ENCODE measurements at regions not wholly inside any gene's neighbourhood (a gene's known extent, or its start where the extent isn't known, plus 50 kb on each side); places are given as distances from the start of the nearest gene placed in this dataset.

GRCh38 chr2:189391201-189391600, 50.1 kb upstream of the WDR75 start:
- Histone ChIP-seq H3K4me3 (no peak overlapping the region), H3K27ac (ENCODE audit: low read depth) (no peak overlapping the region), H2AFZ (no peak overlapping the region), H3K9me2 (ENCODE audit: insufficient read depth) (no peaks in the 10 kb centered on the region), H3K79me2 (replicated peaks; ENCODE audit: insufficient read depth) (no peaks in the 10 kb centered on the region), H3K4me1 (ENCODE audit: insufficient read depth) (no peaks in the 10 kb centered on the region), H4K20me1 (replicated peaks; ENCODE audit: insufficient read depth) (no peaks in the 10 kb centered on the region), H3K27me3 (ENCODE audit: insufficient read depth) (no peaks in the 10 kb centered on the region), H3K36me3 (ENCODE audit: insufficient read depth) (no peaks in the 10 kb centered on the region), H3F3A (replicated peaks; ENCODE audit: low read depth) (no peaks in the 10 kb centered on the region), H3K4me2 (no peak overlapping the region)
- Mint-ChIP-seq H3K4me1 (no peaks in the 10 kb centered on the region), H3K36me3 (ENCODE audit: low read depth) (no peaks in the 10 kb centered on the region), H3K9me3 (no peaks in the 10 kb centered on the region), H3K27ac (no peak overlapping the region), H3K27me3 (ENCODE audit: insufficient read depth, low read depth, poor library complexity) (no peaks in the 10 kb centered on the region), H3K4me3 (no peak overlapping the region)
- ATAC-seq (no peak), DNase-seq (ENCODE audit: low spot score) (no peak)
- TF ChIP-seq ZNF114 (CRISPR knock-in tag; IDR thresholded peaks at IDR 0.05) (no peak), ZNF331 (CRISPR knock-in tag; IDR thresholded peaks at IDR 0.05; ENCODE audit: low read depth) (no peak), STAT1 (IDR thresholded peaks at IDR 0.05; ENCODE audit: unreplicated experiment) (no peak), CREB1 (CRISPR knock-in tag; IDR thresholded peaks at IDR 0.05; ENCODE audit: low read depth) (no peak), ZNF462 (CRISPR knock-in tag; IDR thresholded peaks at IDR 0.05) (no peak), REST (IDR thresholded peaks at IDR 0.05; ENCODE audit: unreplicated experiment) (no peak), ETS1 (IDR thresholded peaks at IDR 0.05) (no peak), POLR2AphosphoS5 (IDR thresholded peaks at IDR 0.05; ENCODE audit: low read depth) (no peak), JUNB (IDR thresholded peaks at IDR 0.05; ENCODE audit: unreplicated experiment) (no peak), EZH2 (IDR thresholded peaks at IDR 0.05; ENCODE audit: low read depth, unreplicated experiment) (no peak), EZH2phosphoT487 (IDR thresholded peaks at IDR 0.05; ENCODE audit: unreplicated experiment) (no peak), NANOG (IDR thresholded peaks at IDR 0.05; ENCODE audit: borderline replicate concordance) (no peak), CTCF (conservative IDR thresholded peaks at IDR 0.05; ENCODE audit: low read depth in 2 of 2) (no peak)

Measured in GM23338 (cell line).